ENCODE measurements at regions not wholly inside any gene's neighbourhood (a gene's known extent, or its start where the extent isn't known, plus 50 kb on each side); places are given as distances from the start of the nearest gene placed in this dataset.

GRCh38 chr10:80730522-80730921, 192.8 kb downstream of the SH2D4B start:
- H3K36me3 ChIP-seq, result no peaks in the 10 kb centered on the region
- no peak for DNase-seq (ENCODE audit: low spot score in 2 of 2)
- H3K9me3 ChIP-seq, result no peaks in the 10 kb centered on the region
- H3K4me3 ChIP-seq, result no peak overlapping the region
- H3K27ac ChIP-seq, result no peak overlapping the region
- TF ChIP-seq EP300 (IDR thresholded peaks at IDR 0.05) (no peak), POLR2AphosphoS5 (IDR thresholded peaks at IDR 0.05) (no peak), CTCF (IDR thresholded peaks at IDR 0.05) (no peak), POLR2A (IDR thresholded peaks at IDR 0.05) (no peak)
- H3K27me3 ChIP-seq, result no peaks in the 10 kb centered on the region
- 62% methylated on average over 2 of the region's 2 CpGs for WGBS
- H3K4me1 ChIP-seq, result no peaks in the 10 kb centered on the region

- DNase-seq (ENCODE audit: low spot score in 2 of 2), result no peak
- no peaks in the 10 kb centered on the region for H3K36me3 ChIP-seq
- H3K27ac ChIP-seq, result no peak overlapping the region
- no peak overlapping the region for H3K4me3 ChIP-seq
- no peaks in the 10 kb centered on the region for H3K9me3 ChIP-seq
- no peaks in the 10 kb centered on the region for H3K4me1 ChIP-seq
- TF ChIP-seq EP300 (IDR thresholded peaks at IDR 0.05) (no peak), POLR2AphosphoS5 (IDR thresholded peaks at IDR 0.05) (no peak), CTCF (IDR thresholded peaks at IDR 0.05) (no peak), POLR2A (IDR thresholded peaks at IDR 0.05) (no peak)
- H3K27me3 ChIP-seq, result peaks cover 3% of the 10 kb centered on the region
Measured at GRCh38 chr10:80734589-80734988, 196.9 kb downstream of the SH2D4B start.

- WGBS, result 86% methylated on average over 2 of the region's 2 CpGs
- no peak for TF ChIP-seq POLR2A (IDR thresholded peaks at IDR 0.05)
- TF ChIP-seq POLR2AphosphoS5 (IDR thresholded peaks at IDR 0.05), result no peak
- TF ChIP-seq CTCF (IDR thresholded peaks at IDR 0.05), result no peak
- no peak for TF ChIP-seq EP300 (IDR thresholded peaks at IDR 0.05)
Measured at GRCh38 chr10:80737209-80737608, 199.5 kb downstream of the SH2D4B start.

GRCh38 chr10:80739328-80739727, 201.6 kb downstream of the SH2D4B start:
- WGBS, result 90% methylated on average over 6 of the region's 6 CpGs
- Histone ChIP-seq H3K4me1 (no peaks in the 10 kb centered on the region), H3K27ac (no peak overlapping the region), H3K9me3 (no peaks in the 10 kb centered on the region), H3K4me3 (no peak overlapping the region), H3K27me3 (peaks cover 4% of the 10 kb centered on the region), H3K36me3 (no peaks in the 10 kb centered on the region)
- TF ChIP-seq EP300 (IDR thresholded peaks at IDR 0.05) (no peak), POLR2A (IDR thresholded peaks at IDR 0.05) (no peak)
- DNase-seq (ENCODE audit: low spot score in 2 of 2), result no peak

More at GRCh38 chr10:80737209-80737608, 199.5 kb downstream of the SH2D4B start:
- Histone ChIP-seq H3K9me3 (no peaks in the 10 kb centered on the region), H3K4me1 (no peaks in the 10 kb centered on the region), H3K27me3 (peaks cover 4% of the 10 kb centered on the region), H3K36me3 (no peaks in the 10 kb centered on the region), H3K27ac (no peak overlapping the region), H3K4me3 (no peak overlapping the region)
- no peak for DNase-seq (ENCODE audit: low spot score in 2 of 2)

- Histone ChIP-seq H3K4me1 (no peaks in the 10 kb centered on the region), H3K27me3 (peaks cover 4% of the 10 kb centered on the region), H3K9me3 (no peaks in the 10 kb centered on the region), H3K27ac (no peak overlapping the region), H3K36me3 (no peaks in the 10 kb centered on the region), H3K4me3 (no peak overlapping the region)
- no peak for TF ChIP-seq POLR2A (IDR thresholded peaks at IDR 0.05)
- TF ChIP-seq POLR2AphosphoS5 (IDR thresholded peaks at IDR 0.05), result no peak
- TF ChIP-seq CTCF (IDR thresholded peaks at IDR 0.05), result no peak
- no peak for TF ChIP-seq EP300 (IDR thresholded peaks at IDR 0.05)
- DNase-seq (ENCODE audit: low spot score in 2 of 2), result no peak
- WGBS, result 87% methylated on average over 18 of the region's 18 CpGs
Measured at GRCh38 chr10:80739963-80740715, 202.4 kb downstream of the SH2D4B start.
